Osteoblast (primary cell): ENCODE measurements at regions not wholly inside any gene's neighbourhood (a gene's known extent, or its start where the extent isn't known, plus 50 kb on each side); places are given as distances from the start of the nearest gene placed in this dataset.

Experiments
- DNase-seq: peaks from one replicate; pipeline ENCODE4 v3.0.0; 2011; ENCODE audit warnings: low spot score, mixed read lengths; ENCODE audit not compliant: insufficient read length; ENCODE audit errors: missing footprints
- H2AFZ ChIP-seq: 2 replicates; pipeline ENCODE4 v1.6.0; 2011; ENCODE audit warnings: mild to moderate bottlenecking, low read length
- H3K27ac ChIP-seq: 2 replicates; pipeline ENCODE4 v1.5.1; 2011; ENCODE audit warnings: mild to moderate bottlenecking, low read depth, low read length, moderate library complexity
- H3K27me3 ChIP-seq: 2 replicates; pipeline ENCODE4 v1.6.0; 2012; ENCODE audit warnings: mild to moderate bottlenecking, control low read depth, inconsistent platforms, low read length, moderate library complexity; ENCODE audit not compliant: insufficient read depth
- H3K36me3 ChIP-seq: 2 replicates; pipeline ENCODE4 v1.5.1; 2011; ENCODE audit warnings: mild to moderate bottlenecking, low read length, control low read depth, moderate library complexity; ENCODE audit not compliant: insufficient read depth
- H3K4me1 ChIP-seq: 2 replicates; pipeline ENCODE4 v1.5.1; 2011; ENCODE audit warnings: mild to moderate bottlenecking, low read length, control low read depth, moderate library complexity; ENCODE audit not compliant: insufficient read depth
- H3K4me2 ChIP-seq: 2 replicates; pipeline ENCODE4 v1.6.0; 2011; ENCODE audit warnings: mild to moderate bottlenecking, low read length; ENCODE audit not compliant: insufficient read depth
- H3K4me3 ChIP-seq: fragments of 200-600 bp; sonication (generic); 3 replicates; pipeline ENCODE4 v1.5.1; 2012; ENCODE audit warnings: mild to moderate bottlenecking, low read length, inconsistent platforms; ENCODE audit not compliant: insufficient read depth
- H3K79me2 ChIP-seq: 2 replicates; pipeline ENCODE4 v1.6.0; 2012; ENCODE audit warnings: mild to moderate bottlenecking, low read length, control low read depth, inconsistent platforms; ENCODE audit not compliant: insufficient read depth
- H3K9me3 ChIP-seq: 2 replicates; pipeline ENCODE4 v1.5.1; 2011; ENCODE audit warnings: low read depth, low read length, control low read depth
- H4K20me1 ChIP-seq: 2 replicates; pipeline ENCODE4 v1.6.0; 2012; ENCODE audit warnings: mild to moderate bottlenecking, low read length, control low read depth; ENCODE audit not compliant: insufficient read depth
- CTCF ChIP-seq: IDR thresholded peaks from 2 replicates; pipeline ENCODE4 v1.5.1; 2011; ENCODE audit warnings: mild to moderate bottlenecking, low read depth, low read length, moderate library complexity; ENCODE audit errors: extremely low read depth

- no peaks in the 10 kb centered on the region for H3K9me3 ChIP-seq
- H3K27ac ChIP-seq: no peak overlapping the region
- no peaks in the 10 kb centered on the region for H3K27me3 ChIP-seq
- H2AFZ ChIP-seq: no peak overlapping the region
- H3K79me2 ChIP-seq: no peaks in the 10 kb centered on the region
- H3K4me1 ChIP-seq: peaks cover 2% of the 10 kb centered on the region
- no peak for TF ChIP-seq CTCF
- no peaks in the 10 kb centered on the region for H3K36me3 ChIP-seq
- no peak overlapping the region for H3K4me3 ChIP-seq
- no peaks in the 10 kb centered on the region for H4K20me1 ChIP-seq
- no peak for DNase-seq
- H3K4me2 ChIP-seq: no peak overlapping the region
Observed at GRCh38 chr13:99145461-99145860, 55.2 kb upstream of the UBAC2 start.

DNA sequence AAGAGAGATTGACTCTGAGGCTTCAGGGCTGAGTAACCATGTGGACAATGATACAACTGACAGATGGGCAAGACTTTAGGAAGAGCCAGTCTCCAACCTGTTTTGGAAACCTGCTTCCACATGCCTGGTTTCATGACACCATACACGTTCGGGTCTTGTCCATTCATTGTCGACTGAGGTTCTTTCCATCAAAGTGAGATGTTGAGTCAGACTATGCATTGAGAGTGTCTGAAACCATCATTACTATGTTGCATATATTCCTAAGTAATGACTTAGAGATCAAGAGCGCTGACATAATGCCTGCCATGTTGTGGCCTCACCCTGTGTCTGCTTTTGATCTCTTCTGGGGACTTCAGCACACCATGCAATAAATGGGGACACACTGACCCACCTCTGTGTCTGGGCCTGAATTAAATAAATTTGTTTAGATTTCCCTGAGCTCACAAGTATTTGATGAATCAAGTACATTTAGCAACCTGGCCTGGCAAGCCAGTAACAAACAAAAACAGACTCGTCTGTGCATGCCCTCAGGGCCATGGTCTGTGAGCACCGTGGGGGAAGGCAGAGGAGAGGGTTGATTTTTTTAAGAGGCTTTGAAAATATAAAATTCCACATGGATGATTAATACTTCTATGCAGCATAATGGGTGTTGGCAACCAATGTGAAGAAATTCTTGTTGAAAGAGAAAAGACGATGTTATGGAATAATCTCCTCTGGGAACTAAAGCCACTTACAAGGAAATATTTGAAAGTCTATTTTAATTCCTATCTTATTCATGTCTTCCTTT lies 49.9 kb upstream of the UBAC2 start:
- Histone ChIP-seq H3K27ac (peak overlapping the region; percentile 42), H3K4me1 (peaks cover 28% of the 10 kb centered on the region), H2AFZ (peak overlapping the region; percentile 6), H3K9me3 (no peaks in the 10 kb centered on the region), H3K79me2 (no peaks in the 10 kb centered on the region), H4K20me1 (no peaks in the 10 kb centered on the region), H3K4me3 (no peak overlapping the region), H3K4me2 (peak overlapping the region; percentile 38), H3K27me3 (no peaks in the 10 kb centered on the region), H3K36me3 (no peaks in the 10 kb centered on the region)
- no peak for TF ChIP-seq CTCF
- DNase-seq: peak; percentile 82
